Activated T-helper 1 cell treated with Interleukin-2 at 50 U/mL for 16 hours (primary cell): ENCODE measurements at regions not wholly inside any gene's neighbourhood (a gene's known extent, or its start where the extent isn't known, plus 50 kb on each side); places are given as distances from the start of the nearest gene placed in this dataset.
"Not testable (repeated sequence)": the region's sequence is repeated elsewhere in the genome, so short reads cannot be mapped to it uniquely, and the experiment has no call there.

Source experiments
- DNase-seq: peaks from one replicate; pipeline ENCODE4 v3.0.0-alpha.2; 2020; ENCODE audit warnings: low read depth

GRCh38 chr4:38470735-38471262 lies 193.2 kb upstream of the KLF3 start:
- no peak for DNase-seq

GRCh38 chr4:38482696-38483095 lies 181.3 kb upstream of the KLF3 start:
- no peak for DNase-seq

- not testable (repeated sequence) for DNase-seq
These were observed 180.4 kb upstream of the KLF3 start for GRCh38 chr4:38483628-38484027.

- DNase-seq: no peak
These were observed 174.8 kb upstream of the KLF3 start for GRCh38 chr4:38489011-38489861.

GRCh38 chr4:38489924-38490639 lies 173.9 kb upstream of the KLF3 start:
- DNase-seq: no peak

- DNase-seq: no peak
These were observed 173.1 kb upstream of the KLF3 start for GRCh38 chr4:38490753-38491446.

GRCh38 chr4:38491854-38492478 lies 172.0 kb upstream of the KLF3 start:
- no peak for DNase-seq

- DNase-seq: no peak
These were observed 170.9 kb upstream of the KLF3 start for GRCh38 chr4:38493066-38493465.

- DNase-seq: no peak
These were observed 168.6 kb upstream of the KLF3 start for GRCh38 chr4:38495446-38495845.

- no peak for DNase-seq
These were observed 166.9 kb upstream of the KLF3 start for GRCh38 chr4:38497121-38497520.

GRCh38 chr4:38499101-38499500 lies 164.9 kb upstream of the KLF3 start:
- DNase-seq: no peak

GRCh38 chr4:38500433-38500832 lies 163.6 kb upstream of the KLF3 start:
- DNase-seq: no peak

- no peak for DNase-seq
These were observed 162.3 kb upstream of the KLF3 start for GRCh38 chr4:38501698-38502097.

GRCh38 chr4:38503689-38504395 lies 160.2 kb upstream of the KLF3 start:
- no peak for DNase-seq

- no peak for DNase-seq
These were observed 159.6 kb upstream of the KLF3 start for GRCh38 chr4:38504396-38504715.

- peak; percentile 26 for DNase-seq
These were observed 154.4 kb upstream of the KLF3 start for GRCh38 chr4:38509551-38509950.

- no peak for DNase-seq
These were observed 153.8 kb upstream of the KLF3 start for GRCh38 chr4:38510201-38510600.

GRCh38 chr4:38511702-38512101 lies 152.3 kb upstream of the KLF3 start:
- DNase-seq: no peak

- no peak for DNase-seq
These were observed 151.2 kb upstream of the KLF3 start for GRCh38 chr4:38512840-38513239.

GRCh38 chr4:38514465-38515146 lies 149.4 kb upstream of the KLF3 start:
- no peak for DNase-seq

- DNase-seq: no peak
These were observed 147.8 kb upstream of the KLF3 start for GRCh38 chr4:38516190-38516589.
